Bronchial epithelial cell (primary cell): ENCODE measurements at regions not wholly inside any gene's neighbourhood (a gene's known extent, or its start where the extent isn't known, plus 50 kb on each side); places are given as distances from the start of the nearest gene placed in this dataset.
"Not testable (repeated sequence)": the region's sequence is repeated elsewhere in the genome, so short reads cannot be mapped to it uniquely, and the experiment has no call there.

Experiments
- DNase-seq: peaks from one replicate; pipeline ENCODE4 v3.0.0-alpha.2; 2010; ENCODE audit warnings: low read depth
- FAIRE-seq: peaks from 2 replicates; lab custom pipeline; 2011; peaks lifted over from hg19 to GRCh38; lab: Jason Lieb, UNC
- H3K27me3 ChIP-seq: 2 replicates; pipeline ENCODE4 v1.5.1; 2011; ENCODE audit warnings: low read length; ENCODE audit not compliant: control insufficient read depth, insufficient read depth
- H3K36me3 ChIP-seq: 2 replicates; pipeline ENCODE4 v1.5.1; 2011; ENCODE audit warnings: low read length; ENCODE audit not compliant: control insufficient read depth, insufficient read depth
- H3K4me3 ChIP-seq: 2 replicates; pipeline ENCODE4 v1.5.1; 2011; ENCODE audit warnings: mild to moderate bottlenecking, low read depth, low read length, control low read depth

DNA sequence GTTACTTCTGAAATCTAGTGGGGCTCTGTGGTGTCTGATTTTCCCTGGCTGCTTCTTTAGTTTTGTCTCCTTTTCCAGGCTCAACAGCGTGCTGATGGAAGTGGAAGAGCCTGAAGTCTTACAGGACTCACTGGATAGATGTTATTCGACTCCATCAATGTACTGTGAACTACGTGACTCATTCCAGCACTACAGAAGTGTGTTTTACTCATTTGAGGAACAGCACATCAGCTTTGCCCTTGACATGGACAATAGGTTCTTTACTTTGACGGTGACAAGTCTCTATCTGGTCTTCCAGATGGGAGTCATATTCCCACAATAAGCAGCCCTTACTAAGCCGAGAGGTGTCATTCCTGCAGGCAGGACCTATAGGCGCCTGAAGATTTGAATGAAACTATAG lies 51.1 kb downstream of the NBPF8 start:
- not testable (repeated sequence) for FAIRE-seq, H3K36me3 ChIP-seq, H3K4me3 ChIP-seq, H3K27me3 ChIP-seq
- DNase-seq: peak; percentile 23

DNA sequence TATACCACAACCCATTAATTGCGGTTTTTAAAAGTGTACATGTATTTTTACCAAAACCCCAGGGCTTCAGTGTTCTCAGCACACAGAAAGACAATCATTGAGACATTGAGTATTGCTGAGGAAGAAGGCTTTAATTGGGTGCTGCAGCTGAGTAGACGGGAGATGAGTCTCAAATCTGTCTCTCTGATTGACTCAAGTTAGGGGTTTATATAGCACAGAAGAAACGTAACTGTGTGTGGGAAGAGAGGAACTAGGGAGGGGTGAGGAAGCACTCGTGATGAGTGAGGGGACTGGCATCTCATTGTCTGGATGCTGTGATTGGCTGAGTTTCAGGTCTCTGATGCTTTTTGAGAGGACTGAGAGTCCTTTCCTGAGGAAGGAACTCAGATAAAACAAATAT lies 62.8 kb downstream of the NBPF8 start:
- not testable (repeated sequence) for FAIRE-seq, H3K27me3 ChIP-seq, H3K36me3 ChIP-seq, H3K4me3 ChIP-seq, DNase-seq

DNA sequence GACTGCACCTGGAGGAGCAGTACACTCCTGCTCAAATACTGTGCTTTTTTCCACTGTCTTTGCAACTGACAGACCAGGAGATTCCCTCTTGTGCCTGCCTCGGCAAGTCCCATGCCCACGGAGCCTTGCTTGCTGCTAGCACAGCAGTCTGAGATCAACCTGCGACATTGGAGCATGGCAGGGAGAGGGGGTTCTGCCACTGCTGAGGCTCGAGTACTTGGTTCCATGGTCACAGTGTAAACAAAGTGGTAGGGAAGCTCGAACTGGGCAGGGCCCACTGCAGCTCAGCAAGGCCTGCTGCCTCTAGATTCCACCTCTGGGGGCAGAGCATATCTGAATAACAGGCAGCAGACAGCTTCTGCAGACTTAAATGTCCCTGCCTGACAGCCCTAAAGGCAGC lies 63.6 kb downstream of the NBPF8 start:
- DNase-seq, FAIRE-seq, H3K27me3 ChIP-seq, H3K36me3 ChIP-seq, H3K4me3 ChIP-seq: not testable (repeated sequence)

- H3K27me3 ChIP-seq, FAIRE-seq, H3K36me3 ChIP-seq, H3K4me3 ChIP-seq, DNase-seq: not testable (repeated sequence)
Observed at GRCh38 chr1:120487542-120487941, 72.7 kb downstream of the NBPF8 start.

- H3K27me3 ChIP-seq, H3K4me3 ChIP-seq, DNase-seq, FAIRE-seq, H3K36me3 ChIP-seq: not testable (repeated sequence)
Observed at GRCh38 chr1:120489217-120489616, 74.4 kb downstream of the NBPF8 start.

GRCh38 chr1:120497145-120497544 lies 82.3 kb downstream of the NBPF8 start:
- not testable (repeated sequence) for FAIRE-seq, H3K4me3 ChIP-seq, H3K36me3 ChIP-seq, DNase-seq, H3K27me3 ChIP-seq

DNA sequence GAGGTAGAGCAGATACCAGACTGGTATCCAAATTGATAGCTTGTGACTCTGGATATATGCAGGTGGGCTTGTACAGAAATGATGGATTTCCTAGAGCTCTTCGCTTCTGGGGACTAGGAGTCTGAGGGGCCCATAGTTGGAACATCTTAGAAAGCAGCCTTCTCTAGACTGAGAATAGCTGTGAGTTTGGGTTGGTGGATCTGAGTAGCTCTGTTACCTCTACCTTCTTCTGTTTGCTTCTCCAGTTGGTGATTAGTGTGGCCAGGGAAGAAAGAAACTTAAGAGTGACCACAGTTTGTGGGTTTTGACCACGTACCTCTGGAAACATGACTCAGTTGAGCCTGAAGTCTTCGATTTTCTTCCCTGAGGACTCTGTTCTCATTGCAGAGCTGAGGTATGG lies 88.4 kb downstream of the NBPF8 start:
- not testable (repeated sequence) for DNase-seq, H3K36me3 ChIP-seq, H3K27me3 ChIP-seq, FAIRE-seq, H3K4me3 ChIP-seq

- H3K36me3 ChIP-seq, DNase-seq, H3K27me3 ChIP-seq, H3K4me3 ChIP-seq, FAIRE-seq: not testable (repeated sequence)
Observed at GRCh38 chr1:120506352-120506751, 91.5 kb downstream of the NBPF8 start.

DNA sequence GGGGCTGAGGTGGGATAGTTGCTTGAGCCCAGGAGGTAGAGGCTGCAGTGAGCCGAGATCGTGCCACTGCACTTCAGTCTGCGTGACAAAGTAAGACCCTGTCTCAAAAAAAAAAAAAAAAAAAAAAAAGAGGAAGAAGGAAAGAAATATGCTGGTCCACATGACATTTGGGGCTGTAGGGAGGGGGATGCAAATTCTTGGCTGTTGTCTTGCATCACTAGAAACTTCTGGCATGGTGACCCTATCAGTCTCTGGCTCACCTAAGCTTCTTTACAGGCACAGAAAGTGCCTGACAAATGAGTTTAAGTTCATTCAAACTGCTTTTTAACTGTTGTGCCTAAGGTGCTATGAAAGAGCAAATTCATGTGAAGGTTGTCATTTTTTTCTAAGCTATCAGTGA lies 93.5 kb downstream of the NBPF8 start:
- H3K4me3 ChIP-seq: not testable (repeated sequence)

GRCh38 chr1:120509258-120509657 lies 94.4 kb downstream of the NBPF8 start:
- H3K36me3 ChIP-seq, H3K27me3 ChIP-seq, FAIRE-seq: not testable (repeated sequence)

More for the DNA sequence above, 93.5 kb downstream of the NBPF8 start:
- not testable (repeated sequence) for FAIRE-seq, H3K36me3 ChIP-seq, DNase-seq, H3K27me3 ChIP-seq

DNA sequence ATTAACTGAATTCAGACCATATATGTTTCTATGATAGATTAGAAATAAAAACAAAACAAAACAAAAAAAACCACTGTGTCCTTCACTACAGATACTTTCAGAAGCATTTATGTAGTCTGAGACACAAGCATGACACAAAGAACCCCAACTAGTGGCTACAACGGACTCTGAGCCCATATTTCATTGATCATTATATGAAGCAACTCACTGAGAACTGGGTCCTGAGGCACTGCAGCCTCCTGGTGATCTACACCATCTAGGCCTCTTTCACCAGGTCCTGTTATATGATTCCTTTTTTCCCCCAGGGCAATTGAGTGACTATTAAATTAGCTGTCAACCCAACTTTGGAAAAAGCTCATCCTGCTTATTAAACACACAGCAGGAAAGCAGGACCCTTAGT lies 98.3 kb downstream of the NBPF8 start:
- not testable (repeated sequence) for DNase-seq, H3K36me3 ChIP-seq, H3K4me3 ChIP-seq, FAIRE-seq, H3K27me3 ChIP-seq

More at GRCh38 chr1:120509258-120509657, 94.4 kb downstream of the NBPF8 start:
- not testable (repeated sequence) for DNase-seq, H3K4me3 ChIP-seq

DNA sequence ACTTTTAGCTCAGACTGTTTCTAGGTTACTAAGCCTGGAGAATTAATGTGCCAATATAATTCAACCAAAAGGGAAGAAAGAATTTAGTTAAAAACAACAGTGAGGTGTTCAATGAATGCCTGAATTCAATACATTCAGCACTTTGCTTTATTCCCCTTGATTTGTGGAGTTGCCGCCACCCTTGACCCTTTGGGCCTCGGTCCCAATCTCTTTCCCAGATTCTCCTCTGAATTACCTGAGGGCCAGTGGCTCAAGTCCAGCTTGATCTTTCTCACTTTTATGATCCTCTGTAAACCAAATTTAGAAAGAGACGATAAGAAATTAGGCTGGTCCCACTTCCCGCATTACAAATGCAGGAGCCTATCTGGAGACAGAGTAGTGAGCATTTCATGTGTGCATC lies 98.7 kb downstream of the NBPF8 start:
- not testable (repeated sequence) for FAIRE-seq

DNA sequence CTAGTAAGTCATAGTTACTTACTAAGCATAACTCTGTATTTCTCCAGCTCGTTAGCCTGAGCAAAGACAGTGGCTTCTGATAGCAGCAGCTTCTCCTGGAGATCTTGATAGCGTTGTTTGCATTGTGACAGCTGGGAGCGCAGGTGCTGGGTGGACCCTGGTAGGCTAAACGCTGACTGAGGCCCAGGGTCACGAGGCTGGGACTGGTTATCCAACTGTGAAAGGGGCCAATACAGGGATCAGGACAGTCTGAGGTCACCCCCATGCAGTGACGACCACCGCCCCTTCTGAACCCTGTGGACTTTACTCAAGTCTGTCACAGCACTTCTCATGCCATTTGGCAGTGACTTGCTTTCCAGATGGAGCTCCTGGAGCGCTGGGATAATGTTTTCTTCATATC lies 104.4 kb downstream of the NBPF8 start:
- H3K4me3 ChIP-seq, FAIRE-seq: not testable (repeated sequence)

More for the DNA sequence above, 98.7 kb downstream of the NBPF8 start:
- H3K4me3 ChIP-seq, H3K36me3 ChIP-seq, DNase-seq, H3K27me3 ChIP-seq: not testable (repeated sequence)

DNA sequence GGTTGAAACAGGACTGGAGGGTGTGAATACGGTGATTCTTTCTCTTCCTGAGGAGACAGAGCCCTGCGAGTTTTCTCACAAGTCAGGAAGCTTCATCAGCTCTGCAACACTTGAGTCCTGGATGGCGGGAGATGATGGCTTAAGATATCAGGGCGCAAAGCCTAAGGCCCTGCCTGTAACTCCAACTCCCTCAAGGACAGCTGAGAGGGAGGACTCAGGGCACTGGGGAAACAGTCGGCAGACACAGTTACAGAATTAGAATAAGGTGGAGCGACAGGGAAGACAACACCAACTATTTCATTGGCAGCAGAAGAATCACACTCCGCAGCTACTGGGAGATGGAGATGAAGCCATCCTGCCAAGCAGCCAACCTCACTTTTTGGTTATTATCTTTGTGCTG lies 109.6 kb downstream of the NBPF8 start:
- FAIRE-seq, H3K36me3 ChIP-seq, H3K4me3 ChIP-seq, H3K27me3 ChIP-seq, DNase-seq: not testable (repeated sequence)

More for the DNA sequence above, 104.4 kb downstream of the NBPF8 start:
- H3K27me3 ChIP-seq, DNase-seq, H3K36me3 ChIP-seq: not testable (repeated sequence)

- FAIRE-seq, H3K36me3 ChIP-seq, H3K27me3 ChIP-seq, DNase-seq, H3K4me3 ChIP-seq: not testable (repeated sequence)
Observed at GRCh38 chr1:120525386-120525785, 110.6 kb downstream of the NBPF8 start.
